Colonic mucosa (tissue), 4 donors: ENCODE measurements at regions not wholly inside any gene's neighbourhood (a gene's known extent, or its start where the extent isn't known, plus 50 kb on each side); places are given as distances from the start of the nearest gene placed in this dataset.

ENCODE experiments used
- DNase-seq: peaks from one replicate; pipeline ENCODE4 v3.0.0-alpha.2; 2020
- H3K27ac ChIP-seq: fragments of 200-600 bp; one replicate; pipeline ENCODE4 v1.8.0; 2021
- H3K27me3 ChIP-seq: fragments of 200-600 bp; one replicate; pipeline ENCODE4 v1.8.0; 2021
- H3K36me3 ChIP-seq: fragments of 200-600 bp; one replicate; pipeline ENCODE4 v1.8.0; 2021
- H3K4me1 ChIP-seq: fragments of 200-600 bp; one replicate; pipeline ENCODE4 v1.8.0; 2021; ENCODE audit warnings: mild to moderate bottlenecking
- H3K4me3 ChIP-seq: fragments of 200-600 bp; one replicate; pipeline ENCODE4 v1.8.0; 2021
- H3K9ac ChIP-seq, 2 donors: one replicate each; pipeline ENCODE4 v1.7.0; 2013; ENCODE audit warnings: control low read depth in 2 of 2, low read depth in 2 of 2, low read length in 2 of 2
- H3K9me3 ChIP-seq: fragments of 200-600 bp; one replicate; pipeline ENCODE4 v1.8.0; 2021
- intact Hi-C: fragments of 100-400 bp; cut with DNase I; formaldehyde crosslinking; loops from one replicate; pipeline ENCODE4 v1.14.1; 2022
- TF ChIP-seq, protein P1 (sequence below): fragments of 200-600 bp; IDR thresholded peaks from one replicate; pipeline ENCODE4 v1.8.0; 2022; ENCODE audit warnings: antibody characterized with exemption, mild to moderate bottlenecking
- donor health status: healthy.
- donor health status: DM: no; HTN: no; CAD: no.
- donor health status: DM: no; HTN: no; CAD: no.

- no peak overlapping the region for H3K27ac ChIP-seq
Measured at GRCh38 chr12:98127336-98127679, 388.1 kb upstream of the TMPO start.

GRCh38 chr12:98127854-98128253 is 387.5 kb upstream of the TMPO start:
- Histone ChIP-seq H3K4me3 (no peak overlapping the region), H3K27me3 (no peaks in the 10 kb centered on the region), H3K9me3 (no peaks in the 10 kb centered on the region), H3K9ac (no peak overlapping the region), H3K36me3 (no peaks in the 10 kb centered on the region), H3K27ac (no peak overlapping the region), H3K4me1 (no peaks in the 10 kb centered on the region)
- intact Hi-C loops, result no loop called here
- no peak for DNase-seq
- TF ChIP-seq, protein P1, sequence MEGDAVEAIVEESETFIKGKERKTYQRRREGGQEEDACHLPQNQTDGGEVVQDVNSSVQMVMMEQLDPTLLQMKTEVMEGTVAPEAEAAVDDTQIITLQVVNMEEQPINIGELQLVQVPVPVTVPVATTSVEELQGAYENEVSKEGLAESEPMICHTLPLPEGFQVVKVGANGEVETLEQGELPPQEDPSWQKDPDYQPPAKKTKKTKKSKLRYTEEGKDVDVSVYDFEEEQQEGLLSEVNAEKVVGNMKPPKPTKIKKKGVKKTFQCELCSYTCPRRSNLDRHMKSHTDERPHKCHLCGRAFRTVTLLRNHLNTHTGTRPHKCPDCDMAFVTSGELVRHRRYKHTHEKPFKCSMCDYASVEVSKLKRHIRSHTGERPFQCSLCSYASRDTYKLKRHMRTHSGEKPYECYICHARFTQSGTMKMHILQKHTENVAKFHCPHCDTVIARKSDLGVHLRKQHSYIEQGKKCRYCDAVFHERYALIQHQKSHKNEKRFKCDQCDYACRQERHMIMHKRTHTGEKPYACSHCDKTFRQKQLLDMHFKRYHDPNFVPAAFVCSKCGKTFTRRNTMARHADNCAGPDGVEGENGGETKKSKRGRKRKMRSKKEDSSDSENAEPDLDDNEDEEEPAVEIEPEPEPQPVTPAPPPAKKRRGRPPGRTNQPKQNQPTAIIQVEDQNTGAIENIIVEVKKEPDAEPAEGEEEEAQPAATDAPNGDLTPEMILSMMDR, result no peak

More at GRCh38 chr12:98127336-98127679, 388.1 kb upstream of the TMPO start:
- Histone ChIP-seq H3K4me3 (no peak overlapping the region), H3K4me1 (no peaks in the 10 kb centered on the region), H3K9me3 (no peaks in the 10 kb centered on the region), H3K36me3 (no peaks in the 10 kb centered on the region), H3K9ac (no peak overlapping the region), H3K27me3 (no peaks in the 10 kb centered on the region)
- intact Hi-C loops, result no loop called here
- no peak for DNase-seq
- TF ChIP-seq, protein P1, result no peak

- Histone ChIP-seq H3K36me3 (no peaks in the 10 kb centered on the region), H3K9me3 (no peaks in the 10 kb centered on the region), H3K4me1 (no peaks in the 10 kb centered on the region), H3K4me3 (no peak overlapping the region), H3K27me3 (no peaks in the 10 kb centered on the region), H3K27ac (no peak overlapping the region), H3K9ac (no peak overlapping the region)
- intact Hi-C loops, result no loop called here
- no peak for DNase-seq
- TF ChIP-seq, protein P1, result no peak
Measured at GRCh38 chr12:98136544-98136943, 378.8 kb upstream of the TMPO start.

GRCh38 chr12:98137278-98137677 is 378.1 kb upstream of the TMPO start:
- TF ChIP-seq, protein P1, result no peak
- intact Hi-C loops, result no loop called here
- Histone ChIP-seq H3K9me3 (no peaks in the 10 kb centered on the region), H3K4me3 (no peak overlapping the region), H3K9ac (no peak overlapping the region), H3K27ac (no peak overlapping the region), H3K27me3 (no peaks in the 10 kb centered on the region), H3K4me1 (no peaks in the 10 kb centered on the region), H3K36me3 (no peaks in the 10 kb centered on the region)
- DNase-seq, result no peak

DNA sequence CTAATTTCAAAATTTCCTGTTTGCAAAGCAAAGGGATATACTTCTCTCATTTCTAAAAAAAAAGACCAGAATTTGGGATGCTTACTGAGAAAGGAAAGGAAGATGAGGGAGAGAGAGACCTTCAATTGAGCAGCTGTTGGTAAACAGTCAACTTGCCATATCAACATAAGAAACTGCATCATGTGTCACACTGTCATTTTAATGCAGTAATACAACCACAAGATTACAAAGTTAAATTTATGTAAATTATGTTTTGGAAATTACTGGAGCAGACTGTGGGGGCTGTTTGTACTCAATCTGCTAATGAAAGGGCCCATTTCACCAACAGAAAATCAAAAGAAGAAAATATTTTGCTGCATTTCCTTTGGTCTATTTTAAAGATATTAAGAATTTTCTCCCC is 370.4 kb upstream of the TMPO start:
- H3K4me3 ChIP-seq, result no peak overlapping the region
- TF ChIP-seq, protein P1, result no peak
- H3K4me1 ChIP-seq, result no peaks in the 10 kb centered on the region
- H3K27ac ChIP-seq, result no peak overlapping the region
- H3K36me3 ChIP-seq, result no peaks in the 10 kb centered on the region
- H3K9ac ChIP-seq, result no peak overlapping the region
- intact Hi-C loops, result no loop called here
- H3K27me3 ChIP-seq, result no peaks in the 10 kb centered on the region
- no peaks in the 10 kb centered on the region for H3K9me3 ChIP-seq
- DNase-seq, result no peak

DNA sequence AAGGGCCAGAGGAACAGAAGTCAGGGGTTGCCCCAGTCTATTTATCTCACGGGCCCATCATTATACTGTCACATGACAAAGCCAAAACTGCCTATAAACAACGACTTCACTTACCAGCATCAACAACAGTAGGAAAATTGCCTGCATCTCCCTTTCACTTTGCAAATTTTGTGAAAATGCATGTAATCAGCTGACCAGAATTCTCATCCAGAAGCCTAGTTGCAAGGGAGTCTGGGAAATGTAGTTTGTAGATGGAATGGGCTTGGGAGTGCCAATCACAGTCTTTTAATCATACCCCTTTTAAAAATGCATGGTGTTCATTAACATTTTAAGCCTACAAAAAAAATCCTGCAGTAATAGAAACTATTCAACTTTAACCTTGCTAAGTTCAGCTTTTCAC is 369.3 kb upstream of the TMPO start:
- no peak for DNase-seq
- Histone ChIP-seq H3K36me3 (no peaks in the 10 kb centered on the region), H3K27ac (no peak overlapping the region), H3K27me3 (no peaks in the 10 kb centered on the region), H3K4me1 (no peaks in the 10 kb centered on the region), H3K4me3 (no peak overlapping the region), H3K9ac (no peak overlapping the region), H3K9me3 (no peaks in the 10 kb centered on the region)
- intact Hi-C loops, result no loop called here
- TF ChIP-seq, protein P1, result no peak
